ENCODE measurements at regions not wholly inside any gene's neighbourhood (a gene's known extent, or its start where the extent isn't known, plus 50 kb on each side); places are given as distances from the start of the nearest gene placed in this dataset.
"Not testable (repeated sequence)": the region's sequence is repeated elsewhere in the genome, so short reads cannot be mapped to it uniquely, and the experiment has no call there.

GRCh38 chr4:36609661-36610060 is 328.2 kb downstream of the DTHD1 start:
- CTCF ChIA-PET: no interaction called here
- H3K27me3 Mint-ChIP-seq (ENCODE audit: unreplicated experiment): no peaks in the 10 kb centered on the region
- no peaks in the 10 kb centered on the region for H3K36me3 Mint-ChIP-seq (ENCODE audit: insufficient read depth, unreplicated experiment)
- no peak overlapping the region for H3K27ac Mint-ChIP-seq (ENCODE audit: unreplicated experiment)
- DNase-seq: no peak
- no TSS peak for BruUV-seq (replicated peaks)
- H3K4me1 Mint-ChIP-seq (ENCODE audit: low read depth, unreplicated experiment): no peaks in the 10 kb centered on the region
- no peak overlapping the region for H3K4me3 Mint-ChIP-seq (ENCODE audit: low read depth, unreplicated experiment)
- intact Hi-C loops (cut with micrococcal nuclease; ENCODE audit: unreplicated experiment): no loop called here
- TF ChIP-seq CTCF (IDR thresholded peaks at IDR 0.05; ENCODE audit: unreplicated experiment): no peak
- no peaks in the 10 kb centered on the region for H3K9me3 Mint-ChIP-seq (ENCODE audit: low read depth, unreplicated experiment)

GRCh38 chr4:36610628-36611027 is 329.2 kb downstream of the DTHD1 start:
- CTCF ChIA-PET: no interaction called here
- H3K4me3 Mint-ChIP-seq (ENCODE audit: low read depth, unreplicated experiment): no peak overlapping the region
- no peaks in the 10 kb centered on the region for H3K9me3 Mint-ChIP-seq (ENCODE audit: low read depth, unreplicated experiment)
- H3K4me1 Mint-ChIP-seq (ENCODE audit: low read depth, unreplicated experiment): no peaks in the 10 kb centered on the region
- BruUV-seq (replicated peaks): no TSS peak
- intact Hi-C loops (cut with micrococcal nuclease; ENCODE audit: unreplicated experiment): no loop called here
- no peak overlapping the region for H3K27ac Mint-ChIP-seq (ENCODE audit: unreplicated experiment)
- TF ChIP-seq CTCF (IDR thresholded peaks at IDR 0.05; ENCODE audit: unreplicated experiment): no peak
- no peak for DNase-seq
- H3K36me3 Mint-ChIP-seq (ENCODE audit: insufficient read depth, unreplicated experiment): no peaks in the 10 kb centered on the region
- no peaks in the 10 kb centered on the region for H3K27me3 Mint-ChIP-seq (ENCODE audit: unreplicated experiment)

- H3K36me3 Mint-ChIP-seq (ENCODE audit: insufficient read depth, unreplicated experiment); DNase-seq; H3K27ac Mint-ChIP-seq (ENCODE audit: unreplicated experiment); intact Hi-C loops (cut with micrococcal nuclease; ENCODE audit: unreplicated experiment); H3K4me1 Mint-ChIP-seq (ENCODE audit: low read depth, unreplicated experiment); H3K27me3 Mint-ChIP-seq (ENCODE audit: unreplicated experiment); CTCF ChIA-PET; H3K4me3 Mint-ChIP-seq (ENCODE audit: low read depth, unreplicated experiment); BruUV-seq (replicated peaks); H3K9me3 Mint-ChIP-seq (ENCODE audit: low read depth, unreplicated experiment): not testable (repeated sequence)
Measured at GRCh38 chr4:36613142-36613541, 331.7 kb downstream of the DTHD1 start.

GRCh38 chr4:36614011-36614410 is 332.6 kb downstream of the DTHD1 start:
- intact Hi-C loops (cut with micrococcal nuclease; ENCODE audit: unreplicated experiment): no loop called here
- Mint-ChIP-seq H3K4me1 (ENCODE audit: low read depth, unreplicated experiment) (no peaks in the 10 kb centered on the region), H3K9me3 (ENCODE audit: low read depth, unreplicated experiment) (no peaks in the 10 kb centered on the region), H3K27ac (ENCODE audit: unreplicated experiment) (no peak overlapping the region), H3K36me3 (ENCODE audit: insufficient read depth, unreplicated experiment) (no peaks in the 10 kb centered on the region), H3K27me3 (ENCODE audit: unreplicated experiment) (no peaks in the 10 kb centered on the region), H3K4me3 (ENCODE audit: low read depth, unreplicated experiment) (no peak overlapping the region)
- no peak for DNase-seq
- no TSS peak for BruUV-seq (replicated peaks)
- no peak for TF ChIP-seq CTCF (IDR thresholded peaks at IDR 0.05; ENCODE audit: unreplicated experiment)
- CTCF ChIA-PET: no interaction called here

- no peak for DNase-seq
- BruUV-seq (replicated peaks): no TSS peak
- CTCF ChIA-PET: interaction anchor here (0.7 kb wide), 1 partner anchor 1563 kb away, joined by 3 read pairs; no protein-coding TSS in a partner anchor
- H3K27ac Mint-ChIP-seq (ENCODE audit: unreplicated experiment): no peak overlapping the region
- no peaks in the 10 kb centered on the region for H3K9me3 Mint-ChIP-seq (ENCODE audit: low read depth, unreplicated experiment)
- no peak overlapping the region for H3K4me3 Mint-ChIP-seq (ENCODE audit: low read depth, unreplicated experiment)
- no peaks in the 10 kb centered on the region for H3K36me3 Mint-ChIP-seq (ENCODE audit: insufficient read depth, unreplicated experiment)
- no peaks in the 10 kb centered on the region for H3K27me3 Mint-ChIP-seq (ENCODE audit: unreplicated experiment)
- intact Hi-C loops (cut with micrococcal nuclease; ENCODE audit: unreplicated experiment): no loop called here
- TF ChIP-seq CTCF (IDR thresholded peaks at IDR 0.05; ENCODE audit: unreplicated experiment): no peak
- H3K4me1 Mint-ChIP-seq (ENCODE audit: low read depth, unreplicated experiment): no peaks in the 10 kb centered on the region
Measured at GRCh38 chr4:36618102-36618501, 336.7 kb downstream of the DTHD1 start.

Measured in Calu3 (cell line).